Ovary (tissue), 7 donors: ENCODE measurements at regions not wholly inside any gene's neighbourhood (a gene's known extent, or its start where the extent isn't known, plus 50 kb on each side); places are given as distances from the start of the nearest gene placed in this dataset.

Experiments used
- DNase-seq, 5 donors: peaks; one replicate each; pipeline ENCODE4 v3.0.0-alpha.2; 2019 to 2020
- H3K27ac ChIP-seq, 2 donors: fragments of 200-600 bp; one replicate each; pipeline versions ENCODE4 v1.5.1 to v1.8.0; 2019 to 2022
- H3K27me3 ChIP-seq: fragments of 200-600 bp; one replicate; pipeline ENCODE4 v1.8.0; 2022
- H3K36me3 ChIP-seq: fragments of 200-600 bp; sonication (generic); one replicate; pipeline ENCODE4 v1.5.1; 2019
- H3K4me1 ChIP-seq: one replicate; pipeline ENCODE4 v1.8.1; 2013; ENCODE audit warnings: mild to moderate bottlenecking, moderate library complexity; ENCODE audit not compliant: insufficient read depth
- H3K4me3 ChIP-seq: fragments of 200-600 bp; sonication (generic); one replicate; pipeline ENCODE4 v1.5.1; 2017
- H3K9me3 ChIP-seq, 2 donors: fragments of 200-600 bp in 1 of 2; sonication (generic) in 1 of 2; one replicate each; pipeline versions ENCODE4 v1.5.1 to v1.8.1; 2013 to 2019; ENCODE audit warnings: mild to moderate bottlenecking in 1 of 2, moderate library complexity in 1 of 2
- EP300 ChIP-seq: sonication (generic); formaldehyde crosslinking; IDR thresholded peaks from one replicate; pipeline ENCODE4 v1.6.1; 2017; ENCODE audit warnings: antibody characterized with exemption
- POLR2A ChIP-seq: fragments of 450-650 bp; IDR thresholded peaks from one replicate; pipeline ENCODE4 v1.6.1; 2017; ENCODE audit warnings: antibody characterized with exemption, mild to moderate bottlenecking, moderate library complexity
- WGBS, 3 donors: extraction: QIAGEN DNeasy Blood & Tissue Kit in 1 of 3; methylation state at CpG; one replicate each; pipeline versions ENCODE4 v1.1.5 to v1.1.7; 2013 to 2017; 5-methylcytosine and 5-hydroxymethylcytosine counted together
- intact Hi-C, 4 donors: fragments of 100-400 bp; cut with DNase I; formaldehyde crosslinking; loops; one replicate each; pipeline versions ENCODE4 v1.11.0 to v1.15.1; 2022 to 2023
- TF ChIP-seq, protein P1 (sequence below), 3 donors: fragments of 450-650 bp in 2 of 3; fragments of 200-600 bp in 1 of 3; IDR thresholded peaks; one replicate each; pipeline versions ENCODE4 v1.5.1 to v1.8.0; 2016 to 2022; ENCODE audit warnings: antibody characterized with exemption in 3 of 3, mild to moderate bottlenecking in 1 of 3
- donor health status: DM: no; HTN: no; CAD: no; lungs with moderate emphysema.
- donor health status: DM: no; HTN: no; CAD: no.
- donor health status: Bipolar disorder and iron deficiency.
- donor health status: DM: no; HTN: no; CAD: no.
- donor health status: DM: yes; HTN: yes; CAD: no.

DNA sequence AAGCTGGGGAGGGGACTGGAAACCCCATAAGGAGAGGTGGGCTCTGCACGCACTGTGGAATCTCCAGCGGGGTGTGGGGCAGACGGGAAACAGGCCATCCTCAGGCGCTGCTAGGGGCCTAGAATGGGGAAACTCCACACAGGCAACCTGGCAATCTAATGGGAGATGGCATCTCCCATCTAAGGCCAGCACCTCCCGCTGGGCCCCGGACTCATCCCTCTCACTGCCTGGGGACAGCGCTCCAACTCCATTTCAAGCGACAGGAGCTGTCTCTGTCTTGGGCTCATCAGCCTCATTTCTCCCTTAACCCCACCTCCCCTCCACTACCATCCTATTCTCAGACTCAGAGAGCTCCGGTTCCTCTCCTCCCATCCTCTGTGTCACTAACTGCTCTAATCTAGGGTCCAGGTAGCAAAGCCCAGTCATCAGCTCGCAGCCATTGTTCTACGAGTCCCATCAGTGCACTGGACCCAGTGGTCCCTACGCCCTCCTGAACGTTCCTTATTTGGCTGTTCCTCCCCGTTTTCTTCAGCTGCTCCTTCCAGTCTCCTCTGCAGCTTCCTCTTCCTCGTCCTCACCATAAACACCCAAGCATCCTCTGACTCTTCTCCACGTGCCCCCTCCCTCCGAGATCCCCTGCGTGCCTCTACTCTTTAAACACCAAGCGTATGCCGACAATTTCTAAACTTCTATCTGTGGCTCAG, 93.4 kb upstream of the CASZ1 start:
- TF ChIP-seq EP300 (no peak), POLR2A (no peak)
- TF ChIP-seq, protein P1, sequence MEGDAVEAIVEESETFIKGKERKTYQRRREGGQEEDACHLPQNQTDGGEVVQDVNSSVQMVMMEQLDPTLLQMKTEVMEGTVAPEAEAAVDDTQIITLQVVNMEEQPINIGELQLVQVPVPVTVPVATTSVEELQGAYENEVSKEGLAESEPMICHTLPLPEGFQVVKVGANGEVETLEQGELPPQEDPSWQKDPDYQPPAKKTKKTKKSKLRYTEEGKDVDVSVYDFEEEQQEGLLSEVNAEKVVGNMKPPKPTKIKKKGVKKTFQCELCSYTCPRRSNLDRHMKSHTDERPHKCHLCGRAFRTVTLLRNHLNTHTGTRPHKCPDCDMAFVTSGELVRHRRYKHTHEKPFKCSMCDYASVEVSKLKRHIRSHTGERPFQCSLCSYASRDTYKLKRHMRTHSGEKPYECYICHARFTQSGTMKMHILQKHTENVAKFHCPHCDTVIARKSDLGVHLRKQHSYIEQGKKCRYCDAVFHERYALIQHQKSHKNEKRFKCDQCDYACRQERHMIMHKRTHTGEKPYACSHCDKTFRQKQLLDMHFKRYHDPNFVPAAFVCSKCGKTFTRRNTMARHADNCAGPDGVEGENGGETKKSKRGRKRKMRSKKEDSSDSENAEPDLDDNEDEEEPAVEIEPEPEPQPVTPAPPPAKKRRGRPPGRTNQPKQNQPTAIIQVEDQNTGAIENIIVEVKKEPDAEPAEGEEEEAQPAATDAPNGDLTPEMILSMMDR (IDR thresholded peaks at IDR 0.05): no peak
- 71 to 82% (median 79%) methylated on average over 20 of the region's 20 CpGs for WGBS, 3 donors
- no peak for DNase-seq
- H3K9me3 ChIP-seq: no peaks in the 10 kb centered on the region
- no peak overlapping the region for H3K4me3 ChIP-seq
- no peak overlapping the region for H3K27ac ChIP-seq
- intact Hi-C loops: no loop called here
- H3K4me1 ChIP-seq: peaks cover 2% of the 10 kb centered on the region
- no peaks in the 10 kb centered on the region for H3K27me3 ChIP-seq
- no peaks in the 10 kb centered on the region for H3K36me3 ChIP-seq

DNA sequence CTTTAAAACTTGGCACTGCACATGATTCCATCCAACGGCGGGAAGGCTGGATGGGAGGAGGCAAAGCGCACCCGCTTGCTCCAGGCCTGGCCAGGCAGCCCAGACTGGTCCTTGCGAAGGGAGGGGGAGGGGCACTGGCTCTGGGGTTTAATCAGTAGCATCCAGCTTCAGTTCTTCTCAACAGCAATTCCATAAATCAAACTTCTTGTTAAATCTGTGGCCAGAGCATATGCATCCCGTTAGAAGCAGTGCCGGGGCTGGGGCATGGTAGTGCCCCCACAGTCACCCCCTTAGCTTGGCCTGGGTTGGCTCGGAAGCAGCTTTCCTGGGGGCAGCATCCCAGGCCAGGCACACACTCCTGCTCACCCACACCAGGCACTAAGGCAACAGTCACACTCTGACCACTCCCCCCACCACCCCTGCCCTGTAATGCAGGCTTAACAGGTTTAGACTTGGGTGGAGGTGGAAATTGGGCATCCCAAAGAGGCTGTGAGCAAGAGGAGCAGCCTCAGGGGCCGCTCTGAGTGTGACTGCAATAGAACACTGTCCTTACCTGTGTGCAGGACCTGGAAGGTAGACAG, 94.1 kb upstream of the CASZ1 start:
- 54 to 57% (median 55%) methylated on average over 9 of the region's 9 CpGs for WGBS, 3 donors
- H3K4me1 ChIP-seq: peaks cover 2% of the 10 kb centered on the region
- no peaks in the 10 kb centered on the region for H3K9me3 ChIP-seq
- H3K4me3 ChIP-seq: no peak overlapping the region
- H3K27me3 ChIP-seq: no peaks in the 10 kb centered on the region
- H3K27ac ChIP-seq: no peak overlapping the region
- intact Hi-C loops: no loop called here
- no peak for DNase-seq
- H3K36me3 ChIP-seq: no peaks in the 10 kb centered on the region
- TF ChIP-seq EP300 (no peak), POLR2A (no peak)
- TF ChIP-seq, protein P1 (IDR thresholded peaks at IDR 0.05): no peak

DNA sequence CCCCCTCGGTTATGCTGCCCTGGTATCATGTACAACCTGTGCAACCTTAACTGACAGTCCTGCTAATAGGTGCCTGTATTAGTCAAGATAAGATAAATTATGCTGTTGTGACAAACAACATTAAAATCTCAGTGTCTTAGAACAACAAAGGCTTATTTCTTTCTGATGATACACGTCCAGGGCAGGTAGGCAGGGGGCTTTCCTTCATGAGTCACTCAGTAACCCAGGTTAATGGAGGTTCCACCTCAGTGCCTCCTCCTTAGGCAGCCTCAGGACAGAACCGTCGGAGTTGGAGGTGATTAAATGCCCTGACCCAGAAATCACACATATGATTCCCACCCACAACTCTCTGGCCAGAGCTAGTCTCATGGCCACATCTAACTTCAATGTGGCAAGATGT, 94.6 kb upstream of the CASZ1 start:
- no peak for TF ChIP-seq POLR2A
- TF ChIP-seq, protein P1 (IDR thresholded peaks at IDR 0.05): no peak
- TF ChIP-seq EP300: no peak
- Histone ChIP-seq H3K4me3 (no peak overlapping the region), H3K4me1 (peaks cover 2% of the 10 kb centered on the region), H3K27me3 (no peaks in the 10 kb centered on the region), H3K27ac (no peak overlapping the region), H3K36me3 (no peaks in the 10 kb centered on the region), H3K9me3 (no peaks in the 10 kb centered on the region)
- DNase-seq: no peak
- intact Hi-C loops: no loop called here
- 56 to 63% (median 60%) methylated on average over 4 of the region's 4 CpGs for WGBS, 3 donors

DNA sequence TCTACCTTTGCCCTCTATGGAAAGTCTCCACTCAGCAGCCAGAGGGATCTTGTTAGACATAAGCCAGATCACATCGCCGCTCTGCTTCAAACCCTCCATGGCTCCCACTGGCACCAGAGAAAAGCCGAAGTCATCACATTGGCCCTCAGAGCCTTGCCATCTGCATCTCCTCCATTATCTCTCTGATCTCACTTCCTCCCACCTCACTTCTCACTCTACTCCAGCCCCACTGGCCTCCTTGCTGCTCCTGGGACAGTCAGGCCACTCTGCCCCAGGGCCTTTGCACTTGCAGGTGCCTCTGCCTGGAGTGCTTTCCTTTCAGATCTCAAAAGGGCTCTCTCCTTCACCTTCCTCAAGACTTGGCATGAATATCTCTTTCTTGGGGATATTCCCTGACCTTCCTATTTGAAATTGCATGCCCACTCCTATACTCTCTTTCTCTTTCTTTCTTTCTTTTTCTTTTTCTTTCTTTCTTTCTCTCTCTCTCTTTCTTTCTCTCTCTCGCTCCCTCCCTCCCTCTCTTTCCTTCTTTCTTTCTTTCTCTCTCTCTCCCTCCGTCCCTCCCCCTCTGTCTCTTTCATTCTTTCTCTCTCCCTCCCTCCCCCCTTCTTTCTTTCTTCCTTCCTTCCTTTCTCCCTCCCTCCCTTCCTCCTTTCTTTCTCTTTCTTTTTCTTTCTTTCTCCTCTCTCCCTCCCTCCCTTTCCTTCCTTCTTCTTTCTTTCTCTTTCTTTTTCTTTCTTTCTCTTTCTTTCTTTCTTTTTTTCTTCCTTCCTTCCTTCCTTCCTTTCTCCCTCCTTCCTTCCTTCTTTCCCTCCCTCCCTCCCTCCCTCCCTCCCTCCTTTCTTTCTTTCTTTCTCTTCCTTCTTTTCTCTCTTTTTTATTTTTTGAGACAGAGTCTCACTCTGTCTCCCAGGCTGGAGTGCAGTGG, 96.0 kb upstream of the CASZ1 start:
- Histone ChIP-seq H3K9me3 (no peaks in the 10 kb centered on the region), H3K4me3 (no peak overlapping the region), H3K4me1 (peaks cover 2% of the 10 kb centered on the region), H3K36me3 (no peaks in the 10 kb centered on the region), H3K27me3 (no peaks in the 10 kb centered on the region), H3K27ac (no peak overlapping the region)
- intact Hi-C loops: no loop called here
- DNase-seq: no peak
- 85 to 89% (median 88%) methylated on average over 5 of the region's 5 CpGs for WGBS, 3 donors
- TF ChIP-seq POLR2A: no peak
- TF ChIP-seq EP300: no peak
